ENCODE measurements at regions not wholly inside any gene's neighbourhood (a gene's known extent, or its start where the extent isn't known, plus 50 kb on each side); places are given as distances from the start of the nearest gene placed in this dataset.

GRCh38 chr13:58687148-58687547 is 1055.6 kb downstream of the PCDH17 start:
- TF ChIP-seq CSRNP3 (CRISPR knock-in tag; IDR thresholded peaks at IDR 0.05) (no peak), GLIS3 (CRISPR knock-in tag; IDR thresholded peaks at IDR 0.05) (no peak), CREB5 (CRISPR knock-in tag; IDR thresholded peaks at IDR 0.05; ENCODE audit: low read depth) (no peak), ISL1 (CRISPR knock-in tag; IDR thresholded peaks at IDR 0.05) (no peak), ZNF70 (CRISPR knock-in tag; IDR thresholded peaks at IDR 0.05) (no peak), OSR1 (CRISPR knock-in tag; IDR thresholded peaks at IDR 0.05) (no peak), POU6F1 (CRISPR knock-in tag; IDR thresholded peaks at IDR 0.05; ENCODE audit: borderline replicate concordance, low read depth) (no peak), TOX (CRISPR knock-in tag; IDR thresholded peaks at IDR 0.05; ENCODE audit: borderline replicate concordance) (no peak), RARB (CRISPR knock-in tag; IDR thresholded peaks at IDR 0.05) (no peak), PATZ1 (CRISPR knock-in tag; IDR thresholded peaks at IDR 0.05; ENCODE audit: borderline replicate concordance) (no peak)
- no peak for ATAC-seq

- TF ChIP-seq CSRNP3 (CRISPR knock-in tag; IDR thresholded peaks at IDR 0.05), result no peak
- no peak for ATAC-seq
These were observed 1067.0 kb downstream of the PCDH17 start for GRCh38 chr13:58698531-58698930.

- no peak for ATAC-seq
- TF ChIP-seq ARNTL (CRISPR knock-in tag; IDR thresholded peaks at IDR 0.05; ENCODE audit: borderline replicate concordance, low read depth) (no peak), POU6F1 (CRISPR knock-in tag; IDR thresholded peaks at IDR 0.05; ENCODE audit: borderline replicate concordance, low read depth) (no peak), GLIS3 (CRISPR knock-in tag; IDR thresholded peaks at IDR 0.05) (no peak), CSDC2 (CRISPR knock-in tag; IDR thresholded peaks at IDR 0.05) (no peak), RARB (CRISPR knock-in tag; IDR thresholded peaks at IDR 0.05) (no peak), ZNF8 (CRISPR knock-in tag; IDR thresholded peaks at IDR 0.05) (no peak)
These were observed 1073.4 kb downstream of the PCDH17 start for GRCh38 chr13:58704953-58705352.

GRCh38 chr13:58706421-58706820 is 1074.9 kb downstream of the PCDH17 start:
- no peak for ATAC-seq
- TF ChIP-seq GLIS3 (CRISPR knock-in tag; IDR thresholded peaks at IDR 0.05) (no peak), PPARA (CRISPR knock-in tag; IDR thresholded peaks at IDR 0.05; ENCODE audit: borderline replicate concordance) (no peak), POU6F1 (CRISPR knock-in tag; IDR thresholded peaks at IDR 0.05; ENCODE audit: borderline replicate concordance, low read depth) (no peak)

Measured in SK-N-SH treated with all-trans-retinoic acid at 6 μM for 48 hours (cell line).